Common myeloid progenitor, CD34-positive (primary cell): ENCODE measurements at regions not wholly inside any gene's neighbourhood (a gene's known extent, or its start where the extent isn't known, plus 50 kb on each side); places are given as distances from the start of the nearest gene placed in this dataset.

Experiments used
- CTCF ChIA-PET: fragments of 350-600 bp; sonication (Branson Sonifier 250); formaldehyde crosslinking; loops from one replicate; lab custom pipeline; 2021; ENCODE audit warnings: antibody characterized with exemption; lab: Charles Lee
- POLR2A ChIA-PET: fragments of 350-600 bp; sonication (Branson Sonifier 250); formaldehyde crosslinking; loops from one replicate; lab custom pipeline; 2021; ENCODE audit warnings: antibody characterized with exemption; lab: Charles Lee
- DNase-seq, 3 donors: peaks; one replicate each; pipeline versions ENCODE4 v3.0.0 to v3.0.0-alpha.2; 2013
- H3K27ac ChIP-seq, 2 experiments: 1 replicate in 1 of 2; 2 replicates in 1 of 2; pipeline ENCODE4 v1.7.0; 2013; ENCODE audit warnings: inconsistent platforms in 2 of 2, low read length in 2 of 2, mild to moderate bottlenecking in 2 of 2, low read depth in 1 of 2, moderate library complexity in 1 of 2; ENCODE audit not compliant: severe bottlenecking in 2 of 2, insufficient read depth in 1 of 2, poor library complexity in 1 of 2
- H3K27me3 ChIP-seq, 5 experiments: replicated peaks in 2 of 5; 1 replicate in 3 of 5; 2 replicates in 2 of 5; pipeline versions ENCODE4 v1.6.1 to v1.7.0; 2013; ENCODE audit warnings: low read length in 4 of 5, mild to moderate bottlenecking in 2 of 5, moderate library complexity in 2 of 5, inconsistent platforms in 1 of 5; ENCODE audit not compliant: insufficient read depth in 5 of 5, control insufficient read depth in 4 of 5
- H3K36me3 ChIP-seq, 4 experiments: 1 replicate in 2 of 4; 2 replicates in 2 of 4; pipeline versions ENCODE4 v1.6.1 to v1.7.0; 2013; ENCODE audit warnings: low read length in 3 of 4, control low read depth in 1 of 4, mild to moderate bottlenecking in 1 of 4; ENCODE audit not compliant: control insufficient read depth in 4 of 4, insufficient read depth in 4 of 4
- H3K4me1 ChIP-seq, 4 experiments: 1 replicate in 3 of 4; 2 replicates in 1 of 4; pipeline versions ENCODE4 v1.6.1 to v1.7.1; 2013; ENCODE audit warnings: low read length in 3 of 4, mild to moderate bottlenecking in 3 of 4, control low read depth in 1 of 4, inconsistent platforms in 1 of 4, moderate library complexity in 1 of 4; ENCODE audit not compliant: control insufficient read depth in 4 of 4, insufficient read depth in 4 of 4; ENCODE audit errors: control extremely low read depth in 1 of 4
- H3K4me3 ChIP-seq, 7 experiments: 1 replicate in 4 of 7; 2 replicates in 3 of 7; pipeline versions ENCODE4 v1.5.1 to v1.7.0; 2013; ENCODE audit warnings: mild to moderate bottlenecking in 7 of 7, low read length in 6 of 7, moderate library complexity in 6 of 7, inconsistent platforms in 2 of 7, low read depth in 2 of 7, control low read depth in 1 of 7; ENCODE audit not compliant: insufficient read depth in 4 of 7, control insufficient read depth in 1 of 7; ENCODE audit errors: extremely low read depth in 1 of 7
- H3K9me3 ChIP-seq, 5 experiments: 1 replicate in 4 of 5; 2 replicates in 1 of 5; pipeline versions ENCODE4 v1.6.1 to v1.7.1; 2013; ENCODE audit warnings: low read length in 4 of 5, mild to moderate bottlenecking in 2 of 5, inconsistent platforms in 1 of 5, low read depth in 1 of 5, moderate library complexity in 1 of 5; ENCODE audit not compliant: control insufficient read depth in 4 of 5, insufficient read depth in 2 of 5; ENCODE audit errors: control extremely low read depth in 1 of 5
- WGBS: methylation state at CpG from one replicate; pipeline ENCODE4 v1.1.5; 2013; ENCODE audit not compliant: insufficient coverage; 5-methylcytosine and 5-hydroxymethylcytosine counted together

DNA sequence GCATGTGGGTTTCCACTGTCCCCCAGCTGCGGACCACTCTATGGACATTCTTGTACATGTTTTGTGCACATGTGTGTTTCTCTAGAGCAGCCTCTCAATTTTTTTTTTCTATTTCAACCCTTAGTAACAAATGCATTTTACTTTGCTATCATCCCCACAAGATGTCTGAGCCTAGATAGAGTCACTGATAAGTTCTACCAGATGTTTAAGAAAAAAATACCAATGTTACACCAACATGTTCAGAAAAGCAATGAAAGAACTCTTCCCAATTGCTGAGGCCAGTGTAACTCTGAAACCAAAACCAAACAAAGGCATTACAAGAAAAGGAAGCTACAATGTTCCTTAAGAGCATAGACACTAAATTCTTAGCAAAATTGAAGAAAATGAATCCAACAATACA is 218.5 kb downstream of the CXCL12 start:
- no peaks in the 10 kb centered on the region for H3K9me3 ChIP-seq
- H3K27me3 ChIP-seq: no peaks in the 10 kb centered on the region
- no peak overlapping the region for H3K4me3 ChIP-seq
- 100% methylated on average over 1 of the region's 1 CpG for WGBS
- no peak overlapping the region for H3K27ac ChIP-seq
- H3K4me1 ChIP-seq: no peaks in the 10 kb centered on the region
- no peaks in the 10 kb centered on the region for H3K36me3 ChIP-seq
- ChIA-PET CTCF (no interaction called here), POLR2A (no interaction called here)
- DNase-seq: no peak

- CTCF ChIA-PET: no interaction called here
- POLR2A ChIA-PET: no interaction called here
- no CpG with 5 or more reads among the region's 3 CpGs for WGBS
Observed at GRCh38 chr10:44164251-44164956, 220.5 kb downstream of the CXCL12 start.

GRCh38 chr10:44161184-44161583 is 223.7 kb downstream of the CXCL12 start:
- no peaks in the 10 kb centered on the region for H3K27me3 ChIP-seq
- no peak overlapping the region for H3K27ac ChIP-seq
- H3K4me3 ChIP-seq: no peak overlapping the region
- no peaks in the 10 kb centered on the region for H3K4me1 ChIP-seq
- no peaks in the 10 kb centered on the region for H3K36me3 ChIP-seq
- peaks cover 0 to 9% (median 0%) of the 10 kb centered on the region in 5 experiments for H3K9me3 ChIP-seq
- CTCF ChIA-PET: no interaction called here
- DNase-seq: no peak
- POLR2A ChIA-PET: no interaction called here

More at GRCh38 chr10:44164251-44164956, 220.5 kb downstream of the CXCL12 start:
- Histone ChIP-seq H3K27ac (no peak overlapping the region), H3K4me1 (no peaks in the 10 kb centered on the region), H3K27me3 (no peaks in the 10 kb centered on the region), H3K4me3 (no peak overlapping the region), H3K36me3 (no peaks in the 10 kb centered on the region), H3K9me3 (no peaks in the 10 kb centered on the region)
- DNase-seq: no peak

GRCh38 chr10:44157574-44157973 is 227.3 kb downstream of the CXCL12 start:
- Histone ChIP-seq H3K27ac (no peak overlapping the region), H3K9me3 (peaks cover 0 to 14% (median 0%) of the 10 kb centered on the region in 5 experiments), H3K4me3 (no peak overlapping the region), H3K4me1 (no peaks in the 10 kb centered on the region), H3K36me3 (no peaks in the 10 kb centered on the region), H3K27me3 (no peaks in the 10 kb centered on the region)
- no CpG with 5 or more reads among the region's 1 CpG for WGBS
- DNase-seq: no peak
- ChIA-PET POLR2A (no interaction called here), CTCF (no interaction called here)

- no peak for DNase-seq
- CTCF ChIA-PET: no interaction called here
Observed at GRCh38 chr10:44154956-44155355, 229.9 kb downstream of the CXCL12 start.

DNA sequence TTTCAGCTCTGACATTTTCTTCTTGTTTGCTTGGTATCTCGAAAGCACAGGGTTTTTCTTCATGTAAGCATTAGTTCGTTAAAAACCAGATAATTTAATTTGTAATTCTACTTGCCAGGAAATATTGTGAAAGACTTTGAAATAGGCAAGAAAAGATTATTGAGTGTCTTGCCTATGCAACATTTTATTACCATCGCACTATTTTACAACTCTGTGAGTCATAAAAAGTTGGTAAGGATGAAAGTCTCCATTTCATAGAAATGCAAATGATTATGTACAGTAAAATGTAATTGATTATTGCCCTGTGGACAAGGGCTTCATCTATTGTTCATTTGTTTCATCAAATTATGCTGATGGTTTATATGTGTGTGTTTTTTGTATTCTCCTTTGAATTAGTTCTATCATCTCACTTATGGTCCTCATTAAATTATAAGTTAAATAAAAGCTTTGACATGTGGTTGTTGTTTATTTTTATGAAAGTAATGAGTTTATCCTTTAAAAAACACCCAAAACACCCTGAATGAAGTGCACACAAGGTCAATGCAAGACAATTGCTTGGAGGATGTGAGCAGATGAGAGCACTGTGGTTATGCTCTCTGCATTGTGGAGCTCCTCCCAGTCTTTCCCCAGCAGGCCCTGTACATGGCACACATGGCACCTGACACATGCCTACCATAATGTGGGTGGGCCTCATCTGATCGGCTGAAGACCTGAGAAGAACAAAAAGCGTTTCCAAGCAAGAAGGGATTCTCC is 230.8 kb downstream of the CXCL12 start:
- CTCF ChIA-PET: no interaction called here
- Histone ChIP-seq H3K36me3 (no peaks in the 10 kb centered on the region), H3K4me3 (no peak overlapping the region), H3K27ac (no peak overlapping the region), H3K4me1 (no peaks in the 10 kb centered on the region), H3K9me3 (peaks cover 0 to 14% (median 0%) of the 10 kb centered on the region in 5 experiments), H3K27me3 (no peaks in the 10 kb centered on the region)
- 100% methylated on average over 3 of the region's 5 CpGs for WGBS
- DNase-seq: no peak
- POLR2A ChIA-PET: no interaction called here

More at GRCh38 chr10:44154956-44155355, 229.9 kb downstream of the CXCL12 start:
- Histone ChIP-seq H3K4me1 (no peaks in the 10 kb centered on the region), H3K27me3 (no peaks in the 10 kb centered on the region), H3K36me3 (no peaks in the 10 kb centered on the region), H3K4me3 (no peak overlapping the region), H3K9me3 (peaks cover 0 to 14% (median 0%) of the 10 kb centered on the region in 5 experiments), H3K27ac (no peak overlapping the region)
- POLR2A ChIA-PET: no interaction called here
- WGBS: no CpG with 5 or more reads among the region's 2 CpGs

- Histone ChIP-seq H3K4me3 (no peak overlapping the region), H3K36me3 (no peaks in the 10 kb centered on the region), H3K27me3 (no peaks in the 10 kb centered on the region), H3K27ac (no peak overlapping the region), H3K4me1 (no peaks in the 10 kb centered on the region), H3K9me3 (no peaks in the 10 kb centered on the region)
- POLR2A ChIA-PET: no interaction called here
- CTCF ChIA-PET: no interaction called here
- DNase-seq: no peak
Observed at GRCh38 chr10:44143556-44143955, 241.3 kb downstream of the CXCL12 start.
